GM21390 (cell line): ENCODE measurements at regions not wholly inside any gene's neighbourhood (a gene's known extent, or its start where the extent isn't known, plus 50 kb on each side); places are given as distances from the start of the nearest gene placed in this dataset.
"Not testable (repeated sequence)": the region's sequence is repeated elsewhere in the genome, so short reads cannot be mapped to it uniquely, and the experiment has no call there.

Experiments used
- ATAC-seq: cut with Tn5 transposase; IDR thresholded peaks from one replicate; pipeline ENCODE4 v1.9.1; 2021; ENCODE audit not compliant: unreplicated experiment

DNA sequence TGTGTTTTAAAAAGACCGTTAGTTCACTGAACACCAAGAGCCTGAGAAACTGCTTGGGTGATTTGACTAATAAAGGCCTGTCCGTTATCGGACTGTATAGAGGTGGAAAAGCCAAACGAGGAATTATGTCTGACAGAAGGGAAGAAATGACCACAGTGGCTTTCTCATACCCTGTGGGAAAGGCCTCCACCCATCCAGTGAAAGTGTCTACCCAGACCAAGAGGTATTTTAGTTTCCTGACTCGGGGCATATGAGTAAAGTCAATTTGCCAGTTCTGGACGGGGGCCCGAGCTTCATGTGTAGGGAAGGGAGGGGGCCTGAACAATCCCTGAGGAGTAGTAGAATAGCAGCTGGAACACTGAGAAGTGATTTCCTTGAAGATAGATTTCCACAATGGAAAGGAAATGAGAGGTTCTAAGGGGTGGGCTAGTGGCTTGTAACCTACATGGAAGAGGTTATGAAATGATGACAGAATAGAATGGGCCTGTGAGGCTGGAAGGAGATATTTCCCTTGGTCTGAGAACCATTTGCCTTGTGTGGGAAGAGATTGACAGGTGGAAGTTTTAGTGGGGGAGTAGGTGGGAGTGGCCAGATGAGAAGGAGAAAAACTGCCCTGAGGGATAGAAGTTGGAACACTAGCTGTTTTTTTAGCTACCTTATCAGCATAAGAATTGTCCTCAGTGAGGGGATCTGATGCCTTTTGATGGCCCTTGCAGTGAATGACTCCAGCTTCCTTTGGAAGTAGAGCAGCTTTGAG lies 106.4 kb upstream of the PPM1J start:
- ATAC-seq = not testable (repeated sequence)

DNA sequence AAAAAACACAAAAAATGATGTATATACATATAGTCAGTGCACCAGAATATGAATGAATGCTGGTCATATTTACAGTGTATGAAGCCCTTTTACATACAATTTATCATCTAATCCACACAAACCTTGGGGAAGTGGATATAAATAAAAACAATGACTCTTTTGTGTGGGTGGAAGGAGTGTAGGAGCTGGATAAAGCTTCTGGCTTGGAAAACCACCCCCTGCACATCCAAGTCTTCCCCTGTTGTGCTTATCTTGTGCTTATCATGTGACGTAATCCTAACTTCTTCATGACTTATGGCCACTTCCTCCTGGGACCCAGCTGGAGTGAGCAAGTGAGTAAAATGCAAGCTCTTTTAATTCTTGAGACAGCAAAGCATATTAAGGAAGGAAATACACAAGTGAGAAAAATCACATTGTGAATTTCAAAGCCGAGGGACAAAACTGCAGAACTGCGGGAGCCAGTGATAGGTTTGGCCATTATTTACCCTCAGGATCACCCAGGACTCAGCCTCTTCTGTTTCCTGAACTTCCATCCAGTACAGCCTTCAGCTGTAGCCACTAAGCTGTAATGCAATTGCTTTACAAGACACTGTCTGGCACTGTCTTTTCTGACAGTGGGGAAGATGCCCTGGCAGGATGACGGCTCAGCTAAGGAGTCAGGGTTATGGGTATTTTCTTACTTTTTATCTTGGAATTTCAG lies 104.0 kb upstream of the PPM1J start:
- no peak for ATAC-seq

DNA sequence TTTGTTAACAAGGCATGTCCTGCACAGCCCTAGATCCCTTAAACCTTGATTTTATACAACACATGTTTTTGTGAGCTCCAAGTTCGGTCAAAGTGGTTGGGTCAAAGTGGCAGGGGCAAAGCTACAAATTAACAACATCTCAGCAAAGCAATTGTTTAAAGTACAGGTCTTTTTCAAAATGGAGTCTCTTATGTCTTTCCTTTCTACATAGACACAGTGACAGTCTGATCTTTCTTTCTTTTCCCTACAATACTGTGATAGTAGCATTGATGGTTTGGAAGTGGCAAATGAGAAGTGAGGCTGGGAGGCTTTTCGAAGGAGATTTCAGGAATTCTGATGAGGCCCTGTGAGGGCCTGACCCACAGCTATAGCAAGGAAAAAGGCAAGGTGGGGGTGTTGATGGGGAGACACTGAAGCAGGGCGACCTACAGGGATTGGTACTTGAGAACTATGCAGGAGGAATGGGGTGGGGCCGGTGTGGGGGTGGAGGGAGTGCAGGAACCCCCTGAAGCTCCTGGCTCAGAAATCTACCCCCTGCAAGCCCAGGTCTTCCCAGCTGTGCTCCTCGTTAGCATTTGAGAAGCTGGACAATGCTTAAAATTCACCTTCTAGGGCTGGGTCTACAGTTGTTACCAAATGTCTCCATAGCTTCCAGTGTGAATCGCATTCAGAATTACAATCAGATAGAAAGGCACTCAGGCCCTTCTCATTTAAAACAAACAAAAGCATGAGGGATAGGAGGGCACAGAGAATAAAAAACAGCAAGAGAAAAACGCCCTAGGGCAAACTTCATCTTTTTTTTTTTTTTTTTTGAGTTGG lies 102.6 kb upstream of the PPM1J start:
- ATAC-seq = no peak

DNA sequence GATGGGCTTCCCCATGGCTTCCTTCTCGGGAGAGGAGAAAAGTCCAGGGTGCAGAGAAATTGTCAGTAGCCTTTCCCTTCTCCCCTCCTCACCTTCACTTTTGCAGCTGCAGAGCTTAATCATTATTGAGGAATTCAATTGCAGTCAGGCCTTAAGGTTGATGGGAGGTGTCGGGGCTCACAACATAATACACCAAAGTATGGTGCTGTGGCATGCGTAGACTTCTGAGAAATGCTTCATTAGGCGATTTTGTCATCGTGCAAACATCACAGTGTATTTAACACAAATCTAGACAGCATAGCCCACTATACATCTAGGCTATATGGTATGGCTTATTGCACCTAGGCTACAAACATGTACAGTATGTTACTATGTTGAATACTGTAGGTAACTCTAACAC lies 100.2 kb upstream of the PPM1J start:
- ATAC-seq = no peak

DNA sequence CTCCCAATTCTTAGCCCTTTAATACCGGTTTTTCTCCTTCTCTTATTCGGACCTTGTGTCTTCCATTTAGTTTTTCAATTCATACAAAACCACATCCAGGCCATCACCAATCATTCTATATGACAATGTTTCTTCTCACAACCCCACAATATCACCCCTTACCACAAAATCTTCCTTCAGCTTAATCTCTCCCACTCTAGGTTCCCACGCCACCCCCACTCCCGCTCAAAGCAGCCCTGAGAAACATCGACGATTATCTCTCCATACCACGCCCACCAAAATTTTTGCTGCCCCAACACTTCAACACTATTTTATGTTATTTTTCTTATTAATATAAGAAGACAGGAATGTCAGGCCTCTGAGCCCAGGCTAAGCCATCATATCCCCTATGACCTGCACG lies 99.5 kb upstream of the PPM1J start:
- ATAC-seq = not testable (repeated sequence)

DNA sequence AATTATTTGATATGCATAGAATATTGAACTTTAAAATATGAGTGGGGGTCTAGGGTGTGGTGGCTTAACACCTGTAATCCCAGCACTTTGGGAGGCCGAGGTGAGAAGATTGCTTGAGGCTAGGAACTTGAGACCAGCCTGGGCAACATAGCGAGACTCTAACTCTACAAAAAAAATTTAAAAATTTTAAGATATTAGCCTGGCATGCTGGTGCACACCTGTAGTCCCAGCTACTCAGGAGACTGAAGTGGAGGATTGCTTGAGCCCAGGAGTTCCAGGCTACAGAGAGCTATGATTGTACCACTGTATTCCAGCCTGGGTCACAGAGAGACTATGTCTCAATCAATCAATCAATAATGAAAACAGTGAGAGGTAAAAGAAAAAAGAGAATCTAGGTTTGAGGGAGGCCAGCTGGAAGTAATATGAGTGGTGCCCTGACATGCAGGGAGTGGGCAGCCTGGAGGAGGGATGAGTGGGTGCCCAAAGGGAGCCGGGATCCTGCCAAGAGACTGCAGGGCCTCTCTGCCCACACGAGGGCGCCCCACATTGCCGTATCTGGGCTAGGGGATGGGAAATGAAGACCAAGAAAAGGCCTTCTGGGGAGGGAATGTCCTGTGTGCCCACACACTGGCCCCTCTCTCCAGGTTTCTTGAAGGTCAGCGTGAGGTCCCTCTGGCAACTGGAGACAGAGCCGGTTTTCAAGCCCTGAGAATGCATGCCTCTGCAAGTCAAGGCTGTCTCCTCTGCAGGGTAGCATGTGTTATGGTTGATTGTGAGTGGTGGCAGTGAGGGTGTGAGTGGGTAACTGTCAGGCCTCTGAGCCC lies 93.9 kb upstream of the PPM1J start:
- ATAC-seq = no peak

DNA sequence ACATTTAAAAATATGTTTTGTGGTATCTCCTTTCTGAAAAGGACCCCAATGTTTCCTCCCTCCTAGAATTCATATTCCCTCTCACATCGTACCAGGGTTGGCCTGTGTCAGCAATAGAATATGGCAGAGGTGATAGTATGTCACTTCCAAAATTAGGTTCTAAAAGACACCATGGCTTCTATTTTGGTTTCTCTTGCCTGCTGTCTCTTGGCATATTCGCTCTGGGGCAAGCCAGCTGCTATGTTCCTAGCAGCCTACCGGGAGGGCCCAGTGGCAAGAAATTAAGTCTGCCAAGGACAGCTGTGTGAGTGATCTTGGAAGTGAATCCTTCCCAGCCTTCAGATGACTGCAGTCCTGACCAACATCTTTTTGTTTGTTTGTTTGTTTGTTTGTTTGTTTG lies 92.9 kb upstream of the PPM1J start:
- ATAC-seq = no peak

DNA sequence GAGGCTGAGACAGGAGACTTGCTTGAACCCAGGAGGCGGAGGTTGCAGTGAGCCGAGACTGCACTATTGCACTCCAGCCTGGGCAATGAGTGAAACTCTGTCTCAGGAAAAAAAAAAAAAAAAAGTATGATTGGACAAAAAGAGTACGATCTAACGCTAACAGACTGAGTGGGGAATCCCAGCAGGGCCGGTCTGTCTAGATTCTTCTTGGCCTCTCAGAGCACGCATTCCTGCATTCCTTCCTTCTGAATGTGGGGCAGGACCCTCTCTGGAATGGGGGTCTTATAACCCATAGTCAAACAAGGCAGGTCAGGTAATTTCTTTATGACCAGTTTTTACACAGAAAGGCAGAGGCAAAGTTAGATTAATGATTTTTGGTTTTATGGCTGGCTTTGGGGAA lies 92.0 kb upstream of the PPM1J start:
- no peak for ATAC-seq

DNA sequence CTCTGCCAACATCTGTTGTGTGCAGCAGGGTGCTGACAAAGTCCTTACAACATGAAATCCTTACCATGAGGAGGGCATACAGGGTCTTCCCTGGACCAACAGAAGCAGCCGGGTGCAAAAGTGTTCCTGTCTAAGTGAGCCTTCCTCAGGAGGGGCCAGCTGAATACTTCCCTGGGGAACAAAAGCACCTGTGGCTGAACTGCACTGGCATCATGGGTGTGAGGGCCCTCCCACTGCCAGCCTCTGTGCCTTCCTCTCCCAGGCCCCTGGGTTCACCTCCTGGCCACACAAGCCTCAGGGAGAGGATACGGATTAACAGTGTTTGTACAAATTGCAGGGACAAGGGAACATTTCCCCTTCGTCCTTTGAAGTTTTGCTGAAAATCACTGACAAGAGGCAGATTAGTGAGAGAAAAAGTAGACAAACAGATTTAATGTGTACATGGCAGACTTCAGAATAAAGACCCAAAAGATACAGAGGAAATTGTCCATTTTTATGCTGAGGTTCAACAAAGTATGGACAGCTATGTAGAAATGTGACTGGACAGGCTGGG lies 91.0 kb upstream of the PPM1J start:
- ATAC-seq = no peak

DNA sequence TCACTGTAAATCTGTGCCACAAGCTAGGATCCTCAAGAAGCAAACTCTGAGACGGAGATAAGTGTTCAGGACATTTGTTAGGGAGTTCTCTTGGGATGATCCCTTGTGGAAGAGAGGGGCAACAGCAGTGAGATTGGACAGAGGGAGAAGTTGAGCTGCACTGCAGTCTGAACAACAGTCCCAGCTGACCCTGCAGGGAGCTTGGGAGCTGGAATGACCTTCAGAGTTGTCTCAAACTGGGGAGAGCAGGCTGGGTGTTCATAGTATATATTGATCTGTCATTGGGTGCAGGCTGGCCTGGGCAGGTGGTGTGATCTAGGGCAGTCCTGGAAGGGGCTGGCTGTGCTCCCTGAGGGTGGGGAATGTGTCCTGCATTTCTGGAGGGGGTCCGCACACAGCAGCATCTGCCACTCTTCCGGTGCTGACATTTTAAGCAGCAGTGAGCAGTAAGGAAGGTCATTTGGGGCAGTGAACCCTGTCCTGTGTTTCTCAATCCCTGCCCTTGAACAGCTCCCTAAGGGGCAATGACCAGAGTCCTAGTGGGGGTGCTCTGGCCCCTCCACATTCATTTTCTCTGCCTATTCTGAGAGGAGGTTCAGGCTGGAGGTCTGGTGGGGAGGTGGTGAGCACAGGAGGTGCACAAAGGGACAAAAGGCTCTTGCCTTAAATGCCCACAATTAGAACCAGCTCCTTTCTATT lies 90.2 kb upstream of the PPM1J start:
- no peak for ATAC-seq

DNA sequence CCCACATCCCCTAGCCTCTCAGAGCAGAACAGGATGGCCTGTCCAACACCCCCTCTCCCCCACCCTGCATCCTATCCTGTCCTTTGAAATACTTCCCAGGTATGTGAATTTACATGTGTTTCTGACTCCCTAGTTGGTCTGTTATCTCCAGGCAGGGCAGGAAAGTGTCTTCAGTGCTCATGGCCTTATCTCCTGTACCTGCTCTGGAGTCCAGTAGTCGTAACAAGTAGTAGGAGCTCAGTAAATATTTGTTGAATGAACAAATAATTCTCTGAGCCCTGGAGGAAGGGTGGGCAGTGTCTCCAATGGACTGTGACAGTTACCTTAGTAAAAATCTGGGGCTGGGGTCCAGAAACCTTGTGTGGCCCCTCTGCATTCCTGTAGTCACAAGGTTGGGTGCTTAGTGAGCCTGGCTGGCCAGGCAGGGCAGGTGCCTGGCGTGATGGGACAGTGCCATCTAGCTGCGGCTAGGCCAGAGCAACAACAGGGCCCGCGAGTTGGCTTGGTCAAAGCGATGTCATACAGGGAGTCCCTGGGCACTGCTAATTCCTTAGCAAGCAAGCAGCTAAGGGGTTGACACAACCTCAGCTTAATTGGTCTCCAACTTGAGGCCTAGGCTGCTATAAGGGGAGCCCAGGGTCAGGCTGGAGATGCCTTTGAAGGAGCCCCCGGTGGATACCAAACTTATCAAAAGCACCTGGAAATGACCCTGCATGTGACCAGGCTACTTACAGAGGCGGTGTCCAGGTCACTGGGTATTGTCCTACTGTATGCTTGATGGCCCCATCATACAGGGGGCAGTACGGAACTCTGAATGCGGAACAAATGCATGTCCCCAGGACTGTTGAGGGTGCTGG lies 89.0 kb upstream of the PPM1J start:
- ATAC-seq = peak; percentile 64

DNA sequence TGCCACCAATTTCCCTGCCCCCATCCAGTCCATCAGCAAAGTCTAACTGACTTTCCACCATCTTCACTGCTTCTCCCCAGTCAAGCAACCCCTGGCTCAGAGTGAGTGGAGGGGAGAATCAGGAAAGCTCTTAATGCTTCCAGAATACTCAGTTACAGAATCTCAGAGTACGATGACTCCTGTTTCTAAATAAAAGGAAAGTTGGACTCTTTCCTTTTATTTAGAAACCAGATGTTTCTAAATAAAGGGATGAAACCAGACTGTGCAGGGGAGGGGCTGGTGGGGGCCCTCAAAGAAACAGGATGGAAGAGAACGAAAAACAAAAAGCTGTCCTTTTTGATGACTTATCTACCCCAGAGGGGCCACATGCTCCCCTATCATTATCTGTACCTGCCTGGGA lies 85.2 kb upstream of the PPM1J start:
- ATAC-seq = no peak

DNA sequence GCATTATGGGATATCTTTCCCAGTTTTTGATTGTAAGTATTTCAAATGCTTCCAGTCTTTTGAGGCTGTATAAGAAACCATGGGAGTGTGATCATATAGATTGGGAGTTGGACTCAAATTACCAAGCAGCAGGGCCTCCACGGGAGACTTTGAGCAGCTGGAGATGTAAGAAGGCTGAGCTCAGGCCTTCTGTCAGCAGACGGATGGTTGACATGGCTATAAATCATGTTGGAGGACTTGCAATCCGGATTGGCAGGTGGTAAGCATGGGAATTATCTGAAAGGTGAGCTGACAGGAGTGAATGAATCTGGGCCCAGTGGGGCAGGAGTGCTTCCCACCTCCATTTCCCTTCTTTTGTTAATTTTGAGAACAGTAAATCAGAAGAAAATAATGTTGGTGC lies 83.2 kb upstream of the PPM1J start:
- no peak for ATAC-seq

DNA sequence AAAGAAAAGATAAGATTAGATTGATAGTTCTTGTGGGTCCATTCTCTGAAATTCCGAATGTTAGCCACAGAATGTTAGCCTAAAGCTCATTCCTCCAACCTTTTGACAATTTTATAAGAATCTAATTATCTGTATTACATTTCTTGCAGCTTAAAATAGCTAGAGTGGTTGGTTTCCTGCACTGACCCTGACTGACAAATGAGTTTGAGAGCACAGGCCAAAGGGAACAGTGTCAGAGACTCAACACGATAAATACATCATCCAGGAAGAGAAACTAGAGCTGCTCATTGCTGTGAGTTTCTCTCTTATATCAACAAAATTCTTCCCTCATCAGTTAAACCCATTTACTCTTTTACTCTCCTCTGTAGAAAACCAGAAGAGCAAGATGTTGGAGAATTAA lies 82.1 kb upstream of the PPM1J start:
- no peak for ATAC-seq

DNA sequence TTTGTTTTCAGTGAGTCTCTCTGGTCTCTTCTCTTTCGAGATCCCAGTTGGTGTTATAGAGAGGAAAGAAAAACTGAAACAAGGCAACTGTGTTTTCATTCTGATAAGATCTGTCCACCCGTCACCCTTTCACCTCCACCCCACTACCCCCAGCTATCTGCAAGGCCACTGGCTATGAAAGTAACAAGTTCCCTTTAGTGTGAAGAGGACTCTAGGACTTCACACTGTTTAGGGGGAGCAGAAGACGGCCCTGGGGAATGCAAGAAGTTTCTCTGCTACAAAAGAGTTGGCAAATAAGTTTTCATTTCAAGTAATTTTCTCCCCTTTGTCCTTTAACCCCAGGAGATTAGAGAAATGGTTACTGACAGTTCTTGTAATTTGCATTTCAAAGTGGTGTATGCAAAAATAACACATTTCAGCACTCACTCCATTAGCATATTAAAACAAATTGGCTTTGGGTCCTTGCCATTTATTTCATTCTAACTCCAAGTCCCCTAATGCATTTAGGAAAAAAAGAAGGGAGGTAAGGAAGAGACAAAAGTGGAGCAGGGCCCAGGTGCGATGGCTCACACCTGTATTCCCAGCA lies 79.6 kb upstream of the PPM1J start:
- peak; percentile 88 for ATAC-seq

DNA sequence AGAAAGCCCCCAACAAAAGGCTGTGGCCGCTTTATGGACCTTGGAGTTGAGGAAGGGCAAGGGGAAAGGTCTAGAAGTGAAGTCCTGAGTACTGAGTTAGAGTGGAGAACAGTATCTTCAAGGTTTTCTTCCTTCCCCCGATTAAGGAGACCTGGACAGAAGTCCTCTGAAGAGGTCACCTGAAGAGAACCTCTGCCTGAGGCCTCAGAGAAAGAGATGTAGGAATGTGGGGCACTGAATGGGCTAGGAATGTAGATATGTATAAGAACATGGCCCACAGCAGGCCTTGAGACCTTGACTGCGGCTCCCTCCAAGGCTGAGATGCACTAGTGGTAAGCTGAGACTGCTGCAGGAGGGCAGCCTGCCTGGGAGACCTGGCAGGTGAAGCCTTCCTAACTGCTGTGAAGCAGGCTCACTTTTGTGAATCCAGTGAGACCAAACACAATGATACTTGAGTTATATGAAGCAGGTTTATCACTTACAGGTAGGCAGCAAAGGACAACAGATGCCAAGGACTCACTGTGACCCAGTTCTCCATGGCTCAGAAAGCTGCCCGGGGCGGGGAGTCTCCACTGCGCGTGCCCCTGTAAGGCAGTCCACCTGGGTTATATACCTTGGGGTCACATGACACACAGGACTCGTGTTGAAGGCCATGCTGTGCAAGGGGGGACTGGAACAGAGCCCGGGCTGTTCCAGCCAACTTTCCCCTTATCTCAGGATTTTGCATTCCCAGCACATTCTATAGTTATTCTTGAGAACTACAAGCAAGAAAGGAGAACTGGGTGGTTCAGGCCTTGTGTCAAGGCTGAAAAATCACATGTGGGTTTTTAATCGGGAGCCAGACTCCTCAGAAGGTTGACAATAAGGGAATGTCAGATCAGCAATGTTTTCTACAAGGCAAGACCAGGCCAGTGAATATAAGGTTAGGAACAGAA lies 78.8 kb upstream of the PPM1J start:
- ATAC-seq = no peak

DNA sequence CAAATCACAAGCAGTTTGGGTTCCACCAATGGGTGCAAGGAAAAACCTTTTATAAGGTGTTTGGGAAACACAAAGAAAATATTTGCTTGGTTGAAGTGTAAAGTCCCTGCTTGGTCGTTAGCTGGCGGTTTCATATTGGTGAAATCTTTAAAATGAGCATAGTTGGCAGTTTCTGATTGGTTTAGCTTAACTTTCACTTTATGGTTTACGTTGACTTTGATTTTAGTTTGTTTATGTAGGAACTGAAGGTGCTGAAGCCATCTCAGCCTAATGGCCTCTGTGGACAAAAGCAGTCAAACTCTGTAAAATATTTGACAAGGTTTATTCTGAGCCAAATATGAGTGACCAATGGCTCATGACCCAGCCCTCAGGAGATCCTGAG lies 76.6 kb upstream of the PPM1J start:
- ATAC-seq = no peak
